Lung microvascular endothelial cell (primary cell): ENCODE measurements at regions not wholly inside any gene's neighbourhood (a gene's known extent, or its start where the extent isn't known, plus 50 kb on each side); places are given as distances from the start of the nearest gene placed in this dataset.

ENCODE experiments used
- DNase-seq, 2 donors: peaks; one replicate each; pipeline versions ENCODE4 v3.0.0 to v3.0.0-alpha.2; 2010; ENCODE audit warnings: low read depth in 2 of 2

DNA sequence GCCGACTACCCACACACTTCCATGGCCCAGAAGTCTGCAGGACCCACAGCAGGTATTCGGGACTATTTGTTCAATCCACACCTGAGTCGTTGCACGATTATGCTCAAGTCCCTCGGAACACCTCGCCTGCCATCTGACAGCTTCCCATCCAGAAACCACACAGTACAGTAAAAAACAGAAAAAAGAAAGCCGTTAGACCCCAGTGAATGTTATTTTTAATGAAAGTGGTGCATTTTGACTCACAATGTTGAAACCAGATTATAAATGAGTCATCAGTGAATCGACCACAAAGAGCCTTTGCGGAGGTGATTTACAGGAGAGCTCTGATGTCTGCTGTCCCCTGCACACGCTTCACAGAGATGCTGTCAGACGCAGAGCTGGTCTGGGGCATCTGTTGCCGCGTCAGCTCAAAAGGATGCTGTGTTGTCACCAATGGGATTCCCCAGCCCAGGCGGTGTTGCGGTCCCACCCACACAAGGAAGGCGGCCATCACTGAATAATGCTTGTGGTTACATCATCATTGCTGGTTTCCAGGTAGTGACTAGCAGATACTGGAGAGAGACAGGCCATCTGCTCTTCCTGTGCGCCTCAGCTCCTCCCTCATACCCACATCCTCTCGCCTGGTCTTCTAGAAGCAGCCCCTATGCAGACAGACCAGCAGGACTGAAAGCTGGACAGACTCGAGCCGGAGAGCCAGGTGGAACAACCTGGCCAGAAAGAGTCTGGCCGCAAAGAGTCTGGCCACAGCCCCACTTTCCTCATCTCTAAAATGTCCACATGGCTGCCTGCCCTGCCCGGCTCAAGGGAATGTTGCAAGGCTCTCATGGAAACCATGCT is 116.8 kb downstream of the TOMM20 start:
- peak; percentile 95 to 96 for DNase-seq

DNA sequence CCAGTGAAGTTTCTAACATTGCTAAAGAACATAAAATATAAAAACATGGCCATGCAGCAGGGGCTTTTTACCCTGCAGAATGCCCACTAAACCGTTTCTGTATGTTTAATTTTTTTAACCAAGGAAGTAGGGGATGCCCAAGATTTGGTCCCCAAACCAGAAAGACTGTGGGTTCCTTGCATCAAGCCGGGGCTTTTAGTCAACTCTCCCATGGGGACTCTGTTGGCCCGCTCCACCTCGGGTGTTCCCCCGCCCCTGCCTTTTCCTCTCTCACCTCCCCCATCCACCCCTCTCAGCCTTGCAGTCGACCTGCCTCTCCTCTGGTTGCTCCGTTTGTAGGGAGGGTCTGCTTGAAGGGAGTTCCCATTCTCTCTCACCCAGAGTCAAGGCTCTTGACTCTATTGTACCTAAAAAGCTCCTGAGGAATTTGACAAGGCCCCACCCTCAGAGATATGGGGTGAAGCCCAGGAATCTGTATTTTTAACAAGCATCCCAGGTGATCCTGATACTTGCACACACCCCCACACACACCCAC is 117.5 kb downstream of the TOMM20 start:
- no peak for DNase-seq

- no peak for DNase-seq
These were observed 118.9 kb downstream of the TOMM20 start for GRCh38 chr1:235009561-235010306.

- no peak for DNase-seq
These were observed 119.6 kb downstream of the TOMM20 start for GRCh38 chr1:235009074-235009473.

GRCh38 chr1:235008239-235008638 is 120.4 kb downstream of the TOMM20 start:
- peak; percentile 90 to 94 for DNase-seq

DNA sequence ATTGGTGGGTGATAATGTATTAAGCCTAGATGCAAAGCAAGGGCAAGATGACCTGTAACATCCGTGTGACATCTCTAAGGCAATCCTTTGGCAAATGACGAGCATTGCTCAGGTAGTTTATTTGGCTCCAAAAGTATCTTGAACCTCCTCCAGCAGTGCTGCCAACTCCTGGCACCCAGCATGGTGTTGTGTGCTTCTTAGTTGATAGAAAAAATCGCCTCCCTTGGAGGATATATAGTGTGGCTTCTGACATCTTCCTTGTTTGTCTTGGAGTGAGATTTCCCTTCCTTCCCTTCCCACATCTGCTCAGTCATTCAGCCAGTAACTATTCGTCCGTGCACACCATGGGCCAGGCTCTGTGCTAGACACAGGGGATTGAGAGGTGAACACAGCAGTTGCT is 121.8 kb downstream of the TOMM20 start:
- no peak for DNase-seq

DNA sequence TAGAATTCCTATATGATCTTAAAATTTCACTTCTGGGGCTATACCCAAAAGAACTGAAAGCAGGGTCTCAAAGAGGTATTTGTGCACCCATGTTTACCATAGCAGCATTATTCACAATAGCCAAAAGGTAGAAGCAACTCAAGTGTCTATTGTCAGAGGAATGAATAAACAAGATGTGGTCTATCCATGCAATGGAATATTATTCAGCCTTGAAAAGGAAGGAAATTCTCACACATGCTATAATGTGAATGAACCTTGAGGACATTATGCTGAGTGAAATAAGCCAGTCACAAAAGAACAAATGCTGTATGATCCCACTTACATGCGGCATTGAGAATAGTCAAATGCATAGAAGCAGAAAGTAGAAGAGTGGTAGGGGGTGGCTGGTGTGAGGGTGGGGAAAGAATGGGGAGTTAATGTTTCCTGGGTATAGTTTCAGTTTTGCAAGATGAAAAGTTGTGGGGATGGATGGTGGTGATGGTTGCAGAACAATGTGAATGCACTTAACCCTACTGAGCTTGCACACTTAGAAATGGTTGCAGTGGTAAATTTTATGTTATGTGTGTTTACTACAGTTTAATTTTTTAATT is 122.4 kb downstream of the TOMM20 start:
- no peak for DNase-seq

DNA sequence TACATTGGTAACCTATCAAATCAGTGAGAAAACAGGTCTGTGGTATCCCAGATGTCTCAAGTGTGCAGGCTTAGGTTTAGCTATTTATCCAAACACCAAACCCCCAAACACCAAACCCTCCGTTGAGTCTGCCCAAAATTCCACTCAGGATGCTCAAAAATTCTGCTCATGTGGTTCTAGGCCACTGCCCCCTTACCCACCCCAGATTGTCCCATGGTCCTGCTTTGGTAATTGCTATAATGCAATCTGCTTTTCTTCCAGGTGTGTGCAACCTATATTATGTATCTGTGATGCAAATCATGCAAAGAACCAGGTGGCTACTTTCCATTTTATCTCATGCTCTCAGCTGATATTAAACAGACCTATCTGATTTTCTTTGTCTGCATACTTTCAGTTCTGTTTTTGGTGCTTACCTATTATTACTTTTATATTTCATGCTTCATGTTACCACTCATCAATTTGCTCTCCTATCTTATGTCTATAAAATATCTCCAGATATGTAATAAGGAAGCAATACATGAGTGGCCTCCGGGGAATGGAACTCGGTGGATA is 123.7 kb downstream of the TOMM20 start:
- no peak for DNase-seq

GRCh38 chr1:235004276-235004675 is 124.4 kb downstream of the TOMM20 start:
- no peak for DNase-seq

DNA sequence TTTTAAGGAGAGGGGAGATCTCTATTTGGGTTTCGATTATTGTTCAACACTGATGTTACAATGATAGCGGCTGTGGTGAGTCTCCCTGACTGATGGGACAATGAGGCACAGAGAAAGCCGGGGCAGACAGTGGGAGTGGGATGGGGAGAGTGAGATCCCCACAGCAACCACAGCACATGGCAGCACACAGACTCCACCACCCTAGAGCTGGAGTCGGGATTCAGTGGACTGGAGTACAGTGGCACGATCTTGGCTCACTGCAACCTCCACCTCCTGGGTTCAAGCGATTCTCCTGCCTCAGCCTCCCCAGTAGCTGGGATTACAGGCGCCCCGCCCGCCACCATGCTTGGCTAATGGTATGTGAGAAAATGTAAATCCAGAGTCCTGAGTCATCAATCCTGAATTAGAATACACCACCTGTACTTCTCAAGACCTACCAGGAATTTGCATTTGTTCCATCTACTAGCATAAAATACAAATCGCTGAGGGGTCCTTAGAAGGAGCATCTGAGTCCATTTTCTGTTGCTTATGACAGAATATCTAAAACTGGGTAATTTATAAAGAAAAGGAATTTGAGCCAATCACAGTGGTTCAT is 125.8 kb downstream of the TOMM20 start:
- DNase-seq, result no peak

- DNase-seq, result no peak
These were observed 129.1 kb downstream of the TOMM20 start for GRCh38 chr1:234999513-234999940.

- DNase-seq, result peak; percentile 86 to 92
These were observed 130.5 kb downstream of the TOMM20 start for GRCh38 chr1:234997896-234998741.

- peak; percentile 99 for DNase-seq
These were observed 131.3 kb downstream of the TOMM20 start for GRCh38 chr1:234997201-234997895.

DNA sequence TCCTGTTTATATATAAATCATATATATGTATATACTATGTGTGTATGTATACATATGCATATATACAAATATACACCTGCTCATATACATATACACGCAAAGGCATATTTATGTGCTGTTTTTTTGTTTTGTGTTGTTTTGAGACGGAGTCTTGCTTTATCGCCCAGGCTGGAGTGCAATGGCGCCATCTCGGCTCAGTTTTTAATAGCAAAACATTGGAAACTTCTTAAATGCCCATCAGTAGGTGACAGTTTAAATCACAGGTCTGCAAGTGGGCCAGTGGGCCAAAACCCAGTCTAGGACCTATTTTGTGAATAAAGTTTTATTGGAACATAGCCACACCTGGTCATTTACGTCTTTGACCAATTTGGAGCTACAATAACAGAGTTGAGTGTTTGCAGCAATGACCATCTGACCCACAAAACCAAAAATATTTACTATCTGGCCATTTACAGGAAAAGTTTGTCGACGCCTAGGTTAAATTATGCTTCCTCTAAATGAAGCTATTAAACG is 132.3 kb downstream of the TOMM20 start:
- DNase-seq, result peak in 1 of 2 donors; percentile 59

- no peak for DNase-seq
These were observed 134.0 kb downstream of the TOMM20 start for GRCh38 chr1:234994436-234995295.

GRCh38 chr1:234992065-234992464 is 136.6 kb downstream of the TOMM20 start:
- DNase-seq, result no peak

- DNase-seq, result no peak
These were observed 137.5 kb downstream of the TOMM20 start for GRCh38 chr1:234990874-234991801.

DNA sequence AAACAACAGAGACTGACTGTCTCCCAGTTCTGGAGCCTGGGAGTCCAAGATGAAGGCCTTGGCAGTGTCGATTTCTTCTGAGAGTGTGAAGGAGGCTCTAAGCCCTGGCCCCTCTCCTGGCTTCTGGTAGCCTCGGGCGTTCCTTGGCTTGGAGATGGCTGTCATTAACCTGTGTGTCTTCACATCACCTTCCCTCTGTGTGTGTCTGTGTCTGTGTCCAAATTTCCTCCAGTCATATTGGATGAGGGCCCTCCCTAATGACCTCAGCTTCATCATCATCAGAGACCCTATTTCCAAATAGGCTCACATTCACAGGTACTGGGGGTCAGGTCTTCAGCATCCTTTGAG is 138.3 kb downstream of the TOMM20 start:
- no peak for DNase-seq
